ENCODE measurements at regions not wholly inside any gene's neighbourhood (a gene's known extent, or its start where the extent isn't known, plus 50 kb on each side); places are given as distances from the start of the nearest gene placed in this dataset.

DNA sequence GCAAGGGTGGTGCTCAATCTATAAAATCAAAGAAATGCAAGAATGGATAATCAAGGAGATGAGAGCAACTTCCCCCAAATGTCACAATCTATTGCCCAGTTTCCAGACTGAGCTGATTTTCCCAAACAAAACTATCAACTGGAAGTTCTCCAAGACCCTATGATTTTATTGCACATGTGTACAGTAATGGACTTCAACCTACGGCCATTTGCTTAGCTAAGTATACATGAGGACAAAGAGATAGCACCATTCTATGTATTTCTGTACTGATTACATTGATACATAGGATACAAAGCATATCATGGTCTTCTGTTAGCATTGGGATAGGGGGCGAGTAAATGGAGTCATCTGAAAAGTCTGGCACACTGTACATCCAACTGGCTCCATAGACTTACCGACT is 407.8 kb downstream of the GABRG1 start:
- Mint-ChIP-seq H3K4me1 (ENCODE audit: low read depth, unreplicated experiment) (no peaks in the 10 kb centered on the region), H3K27me3 (ENCODE audit: insufficient read depth, unreplicated experiment) (no peaks in the 10 kb centered on the region), H3K27ac (ENCODE audit: unreplicated experiment) (no peak overlapping the region), H3K36me3 (ENCODE audit: insufficient read depth, unreplicated experiment) (no peaks in the 10 kb centered on the region), H3K4me3 (ENCODE audit: unreplicated experiment) (no peak overlapping the region), H3K9me3 (ENCODE audit: unreplicated experiment) (no peaks in the 10 kb centered on the region)
- H3K9me3 ChIP-seq = no peaks in the 10 kb centered on the region
- ChIA-PET CTCF (no interaction called here), POLR2A (no interaction called here)
- DNase-seq = no peak
- no peaks in the 10 kb centered on the region for H3K36me3 ChIP-seq (ENCODE audit: control insufficient read depth, insufficient read depth, low read length)
- no peaks in the 10 kb centered on the region for H3K27me3 ChIP-seq (replicated peaks; ENCODE audit: control insufficient read depth, insufficient read depth, low read length)
- H3K4me1 ChIP-seq = no peaks in the 10 kb centered on the region
- TF ChIP-seq, protein P1, sequence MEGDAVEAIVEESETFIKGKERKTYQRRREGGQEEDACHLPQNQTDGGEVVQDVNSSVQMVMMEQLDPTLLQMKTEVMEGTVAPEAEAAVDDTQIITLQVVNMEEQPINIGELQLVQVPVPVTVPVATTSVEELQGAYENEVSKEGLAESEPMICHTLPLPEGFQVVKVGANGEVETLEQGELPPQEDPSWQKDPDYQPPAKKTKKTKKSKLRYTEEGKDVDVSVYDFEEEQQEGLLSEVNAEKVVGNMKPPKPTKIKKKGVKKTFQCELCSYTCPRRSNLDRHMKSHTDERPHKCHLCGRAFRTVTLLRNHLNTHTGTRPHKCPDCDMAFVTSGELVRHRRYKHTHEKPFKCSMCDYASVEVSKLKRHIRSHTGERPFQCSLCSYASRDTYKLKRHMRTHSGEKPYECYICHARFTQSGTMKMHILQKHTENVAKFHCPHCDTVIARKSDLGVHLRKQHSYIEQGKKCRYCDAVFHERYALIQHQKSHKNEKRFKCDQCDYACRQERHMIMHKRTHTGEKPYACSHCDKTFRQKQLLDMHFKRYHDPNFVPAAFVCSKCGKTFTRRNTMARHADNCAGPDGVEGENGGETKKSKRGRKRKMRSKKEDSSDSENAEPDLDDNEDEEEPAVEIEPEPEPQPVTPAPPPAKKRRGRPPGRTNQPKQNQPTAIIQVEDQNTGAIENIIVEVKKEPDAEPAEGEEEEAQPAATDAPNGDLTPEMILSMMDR (IDR thresholded peaks at IDR 0.05; ENCODE audit: insufficient read depth in 1 of 2, low read depth in 1 of 2, low read length in 1 of 2, severe bottlenecking in 1 of 2, unreplicated experiment in 1 of 2) = no peak
- no TSS peak for BruUV-seq (replicated peaks)
- no peak overlapping the region for H3K4me3 ChIP-seq (ENCODE audit: low read depth, low read length)
- intact Hi-C loops (cut with micrococcal nuclease; ENCODE audit: unreplicated experiment) = no loop called here

DNA sequence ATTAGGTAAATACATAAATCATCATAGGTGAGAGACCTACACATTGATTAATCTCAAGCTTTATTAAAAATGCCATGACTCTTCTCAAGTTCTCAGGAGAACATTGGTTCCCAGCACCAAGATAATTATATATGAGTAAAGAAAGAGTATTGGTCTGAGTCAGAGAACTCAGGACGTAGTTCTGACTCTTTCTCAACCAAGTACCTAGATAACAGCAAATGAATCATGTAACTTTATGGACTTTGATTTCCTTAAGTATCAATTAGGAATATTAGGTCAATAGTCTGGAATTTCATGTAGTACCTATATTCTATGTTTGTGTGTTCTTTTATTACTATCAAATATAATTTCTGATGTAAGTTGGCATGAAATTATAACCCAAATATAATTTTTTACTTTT is 409.9 kb downstream of the GABRG1 start:
- H3K9me3 Mint-ChIP-seq (ENCODE audit: unreplicated experiment) = no peaks in the 10 kb centered on the region
- intact Hi-C loops (cut with micrococcal nuclease; ENCODE audit: unreplicated experiment) = no loop called here

DNA sequence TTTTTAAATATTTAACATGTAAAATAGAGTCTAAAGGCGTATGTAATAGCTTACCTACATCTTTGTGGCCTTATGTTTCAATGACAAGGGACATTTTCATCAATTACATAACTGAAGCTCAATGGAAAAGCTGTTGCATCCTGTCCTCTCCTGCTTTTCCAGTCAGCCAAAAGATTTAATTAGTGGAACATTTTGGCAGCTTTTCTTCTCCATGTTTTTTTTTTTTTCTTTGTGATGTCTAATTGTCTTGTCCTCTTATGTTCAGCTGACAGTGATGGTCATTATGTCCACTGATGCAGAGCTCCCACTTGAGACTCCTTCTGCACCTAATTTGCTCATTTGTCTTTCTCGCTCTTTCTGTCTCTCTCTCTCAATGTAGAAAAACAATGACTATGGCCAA is 422.2 kb downstream of the GABRG1 start:
- no peaks in the 10 kb centered on the region for H3K27me3 ChIP-seq (replicated peaks; ENCODE audit: control insufficient read depth, insufficient read depth, low read length)
- Mint-ChIP-seq H3K27ac (ENCODE audit: unreplicated experiment) (no peak overlapping the region), H3K36me3 (ENCODE audit: insufficient read depth, unreplicated experiment) (no peaks in the 10 kb centered on the region), H3K4me3 (ENCODE audit: unreplicated experiment) (no peak overlapping the region), H3K9me3 (ENCODE audit: unreplicated experiment) (peaks cover 10% of the 10 kb centered on the region), H3K27me3 (ENCODE audit: insufficient read depth, unreplicated experiment) (no peaks in the 10 kb centered on the region), H3K4me1 (ENCODE audit: low read depth, unreplicated experiment) (no peaks in the 10 kb centered on the region)
- no peaks in the 10 kb centered on the region for H3K36me3 ChIP-seq (ENCODE audit: control insufficient read depth, insufficient read depth, low read length)
- POLR2A ChIA-PET = no interaction called here
- no peaks in the 10 kb centered on the region for H3K4me1 ChIP-seq
- DNase-seq = no peak
- no peaks in the 10 kb centered on the region for H3K9me3 ChIP-seq
- CTCF ChIA-PET = no interaction called here
- intact Hi-C loops (cut with micrococcal nuclease; ENCODE audit: unreplicated experiment) = no loop called here
- BruUV-seq (replicated peaks) = no TSS peak
- TF ChIP-seq, protein P1 (IDR thresholded peaks at IDR 0.05; ENCODE audit: insufficient read depth in 1 of 2, low read depth in 1 of 2, low read length in 1 of 2, severe bottlenecking in 1 of 2, unreplicated experiment in 1 of 2) = no peak
- no peak overlapping the region for H3K4me3 ChIP-seq (ENCODE audit: low read depth, low read length)

More for the DNA sequence above, 409.9 kb downstream of the GABRG1 start:
- BruUV-seq (replicated peaks) = no TSS peak
- Histone ChIP-seq H3K4me1 (no peaks in the 10 kb centered on the region), H3K36me3 (ENCODE audit: control insufficient read depth, insufficient read depth, low read length) (no peaks in the 10 kb centered on the region), H3K27me3 (replicated peaks; ENCODE audit: control insufficient read depth, insufficient read depth, low read length) (no peaks in the 10 kb centered on the region), H3K4me3 (ENCODE audit: low read depth, low read length) (no peak overlapping the region), H3K9me3 (no peaks in the 10 kb centered on the region)
- TF ChIP-seq, protein P1 (IDR thresholded peaks at IDR 0.05; ENCODE audit: insufficient read depth in 1 of 2, low read depth in 1 of 2, low read length in 1 of 2, severe bottlenecking in 1 of 2, unreplicated experiment in 1 of 2) = no peak
- no peak overlapping the region for H3K27ac Mint-ChIP-seq (ENCODE audit: unreplicated experiment)
- H3K4me3 Mint-ChIP-seq (ENCODE audit: unreplicated experiment) = no peak overlapping the region
- CTCF ChIA-PET = no interaction called here
- DNase-seq = no peak
- no peaks in the 10 kb centered on the region for H3K36me3 Mint-ChIP-seq (ENCODE audit: insufficient read depth, unreplicated experiment)
- H3K27me3 Mint-ChIP-seq (ENCODE audit: insufficient read depth, unreplicated experiment) = no peaks in the 10 kb centered on the region
- H3K4me1 Mint-ChIP-seq (ENCODE audit: low read depth, unreplicated experiment) = no peaks in the 10 kb centered on the region
- POLR2A ChIA-PET = no interaction called here

Data from Caco-2 (cell line).